ENCODE measurements at regions not wholly inside any gene's neighbourhood (a gene's known extent, or its start where the extent isn't known, plus 50 kb on each side); places are given as distances from the start of the nearest gene placed in this dataset.

DNA sequence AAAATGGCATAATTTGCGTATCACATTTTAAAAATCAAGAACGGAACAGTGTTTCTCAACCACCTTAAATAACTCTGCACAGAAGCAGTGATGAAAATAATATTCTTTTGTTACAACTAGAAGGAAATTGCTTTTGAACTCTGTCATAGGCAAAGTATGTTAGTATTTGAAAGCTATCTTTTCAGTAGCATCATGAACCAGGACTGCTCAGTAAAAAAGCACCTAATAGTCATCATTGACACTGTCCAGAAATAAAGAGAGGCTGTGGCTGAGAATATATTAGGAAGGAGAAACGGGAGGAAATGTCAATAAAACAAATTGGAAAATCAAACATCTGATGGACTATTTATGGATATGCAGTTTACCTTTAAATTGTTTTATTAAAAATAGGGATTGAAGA, 237.2 kb upstream of the AKR1E2 start:
- Histone ChIP-seq H2AFZ (ENCODE audit: low read depth, low read length) (no peak overlapping the region), H3K27ac (ENCODE audit: extremely low read depth, low read depth, low read length) (no peak overlapping the region), H3K9ac (ENCODE audit: insufficient read depth in 1 of 2, low read depth in 2 of 2, low read length in 2 of 2) (no peak overlapping the region), H3K4me1 (replicated peaks in 1 of 2; ENCODE audit: control insufficient read depth in 2 of 2, insufficient read depth in 2 of 2, low read length in 2 of 2) (no peaks in the 10 kb centered on the region), H3K9me3 (replicated peaks; ENCODE audit: control insufficient read depth, insufficient read depth, low read depth, low read length) (no peaks in the 10 kb centered on the region), H3K36me3 (ENCODE audit: control insufficient read depth, insufficient read depth, low read length) (no peaks in the 10 kb centered on the region), H3K4me3 (no peak overlapping the region), H3K27me3 (ENCODE audit: control insufficient read depth in 2 of 2, insufficient read depth in 2 of 2, low read length in 2 of 2) (no peaks in the 10 kb centered on the region), H4K20me1 (replicated peaks; ENCODE audit: control insufficient read depth, insufficient read depth, low read length) (no peaks in the 10 kb centered on the region), H3K79me2 (ENCODE audit: control insufficient read depth, insufficient read depth, low read length) (no peaks in the 10 kb centered on the region), H3K4me2 (ENCODE audit: insufficient read depth, low read length) (no peak overlapping the region), H3K9me1 (ENCODE audit: control insufficient read depth, insufficient read depth, low read length) (no peaks in the 10 kb centered on the region)
- FAIRE-seq (no peak), DNase-seq (ENCODE audit: extremely low read depth in 1 of 4, low spot score in 3 of 4) (no peak), ATAC-seq (no peak)
- ChIA-PET CTCF (ENCODE audit: low intra/inter-chr PET ratio) (no interaction called here), POLR2A (no interaction called here)
- BruUV-seq (replicated peaks), result no TSS peak
- WGBS (ENCODE audit: insufficient coverage, low coverage, missing lambda C conversion rate), result 0% methylated on average over 3 of the region's 3 CpGs
- TF ChIP-seq GABPA (tag; conservative IDR thresholded peaks at IDR 0.05; ENCODE audit: low read depth) (no peak), FOXM1 (IDR thresholded peaks at IDR 0.05; ENCODE audit: low read depth) (no peak), FOXM1 (CRISPR knock-in tag; IDR thresholded peaks at IDR 0.05; ENCODE audit: low read depth) (no peak), HDAC8 (tag; IDR thresholded peaks at IDR 0.05) (no peak), ZC3H4 (CRISPR knock-in tag; IDR thresholded peaks at IDR 0.05; ENCODE audit: borderline replicate concordance) (no peak), KLF10 (CRISPR knock-in tag; IDR thresholded peaks at IDR 0.05) (no peak)
- in situ Hi-C loops (cut with MboI) (no loop called here), intact Hi-C loops (cut with micrococcal nuclease) (no loop called here)

DNA sequence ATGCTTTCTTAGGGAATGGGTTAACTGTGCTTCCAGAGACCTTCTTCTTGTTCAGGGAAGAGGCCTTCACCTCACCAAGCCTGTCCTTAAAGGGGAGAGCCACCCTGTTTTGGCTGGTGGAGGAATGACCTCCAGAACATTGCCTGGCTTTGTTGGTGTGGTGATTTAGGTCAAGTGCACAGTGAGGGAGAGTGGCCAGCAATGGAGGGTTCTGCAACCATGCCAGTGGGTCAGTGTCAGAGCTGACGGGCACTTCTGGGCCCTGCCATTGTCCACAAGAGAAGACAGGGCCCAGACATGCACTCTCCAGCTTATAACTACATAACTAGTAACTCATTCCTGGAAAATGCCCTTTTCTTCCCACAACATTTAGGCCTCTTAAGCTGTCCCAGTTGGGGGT, 238.5 kb upstream of the AKR1E2 start:
- WGBS (ENCODE audit: insufficient coverage, low coverage, missing lambda C conversion rate), result 0% methylated on average over 1 of the region's 1 CpG
- CTCF ChIA-PET (ENCODE audit: low intra/inter-chr PET ratio), result no interaction called here
- no peak for TF ChIP-seq TAF7 (tag; IDR thresholded peaks at IDR 0.05)
- no peak for TF ChIP-seq HES1 (IDR thresholded peaks at IDR 0.05; ENCODE audit: low read depth)
- TF ChIP-seq ZNF232 (CRISPR knock-in tag; IDR thresholded peaks at IDR 0.05), result no peak
- TF ChIP-seq, protein P1, sequence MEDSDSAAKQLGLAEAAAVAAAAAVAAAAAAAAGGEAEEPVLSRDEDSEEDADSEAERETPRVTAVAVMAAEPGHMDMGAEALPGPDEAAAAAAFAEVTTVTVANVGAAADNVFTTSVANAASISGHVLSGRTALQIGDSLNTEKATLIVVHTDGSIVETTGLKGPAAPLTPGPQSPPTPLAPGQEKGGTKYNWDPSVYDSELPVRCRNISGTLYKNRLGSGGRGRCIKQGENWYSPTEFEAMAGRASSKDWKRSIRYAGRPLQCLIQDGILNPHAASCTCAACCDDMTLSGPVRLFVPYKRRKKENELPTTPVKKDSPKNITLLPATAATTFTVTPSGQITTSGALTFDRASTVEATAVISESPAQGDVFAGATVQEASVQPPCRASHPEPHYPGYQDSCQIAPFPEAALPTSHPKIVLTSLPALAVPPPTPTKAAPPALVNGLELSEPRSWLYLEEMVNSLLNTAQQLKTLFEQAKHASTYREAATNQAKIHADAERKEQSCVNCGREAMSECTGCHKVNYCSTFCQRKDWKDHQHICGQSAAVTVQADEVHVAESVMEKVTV (CRISPR knock-in tag; IDR thresholded peaks at IDR 0.05), result no peak
- TF ChIP-seq SREBF2 (CRISPR knock-in tag; IDR thresholded peaks at IDR 0.05), result no peak
- no peak for TF ChIP-seq OTX1 (CRISPR knock-in tag; IDR thresholded peaks at IDR 0.05)
- TF ChIP-seq ZFP1 (CRISPR knock-in tag; IDR thresholded peaks at IDR 0.05), result no peak
- no peak for TF ChIP-seq ZNF239 (CRISPR knock-in tag; IDR thresholded peaks at IDR 0.05)
- no peak for TF ChIP-seq NFE2 (IDR thresholded peaks at IDR 0.05; ENCODE audit: low read depth)
- TF ChIP-seq TRIM24 (IDR thresholded peaks at IDR 0.05), result no peak
- no peak for TF ChIP-seq MAFK (IDR thresholded peaks at IDR 0.05; ENCODE audit: low read length)
- no peak for TF ChIP-seq KAT7 (CRISPR knock-in tag; IDR thresholded peaks at IDR 0.05; ENCODE audit: borderline replicate concordance)

More for the DNA sequence above, 238.5 kb upstream of the AKR1E2 start:
- Histone ChIP-seq H4K20me1 (replicated peaks; ENCODE audit: control insufficient read depth, insufficient read depth, low read length) (no peaks in the 10 kb centered on the region), H3K4me2 (ENCODE audit: insufficient read depth, low read length) (no peak overlapping the region), H2AFZ (ENCODE audit: low read depth, low read length) (no peak overlapping the region), H3K4me3 (no peak overlapping the region), H3K27me3 (ENCODE audit: control insufficient read depth in 2 of 2, insufficient read depth in 2 of 2, low read length in 2 of 2) (no peaks in the 10 kb centered on the region), H3K4me1 (replicated peaks in 1 of 2; ENCODE audit: control insufficient read depth in 2 of 2, insufficient read depth in 2 of 2, low read length in 2 of 2) (no peaks in the 10 kb centered on the region), H3K9me3 (replicated peaks; ENCODE audit: control insufficient read depth, insufficient read depth, low read depth, low read length) (no peaks in the 10 kb centered on the region), H3K27ac (ENCODE audit: extremely low read depth, low read depth, low read length) (no peak overlapping the region), H3K9me1 (ENCODE audit: control insufficient read depth, insufficient read depth, low read length) (no peaks in the 10 kb centered on the region), H3K36me3 (ENCODE audit: control insufficient read depth, insufficient read depth, low read length) (no peaks in the 10 kb centered on the region), H3K79me2 (ENCODE audit: control insufficient read depth, insufficient read depth, low read length) (no peaks in the 10 kb centered on the region), H3K9ac (ENCODE audit: insufficient read depth in 1 of 2, low read depth in 2 of 2, low read length in 2 of 2) (no peak overlapping the region)
- in situ Hi-C loops (cut with MboI), result no loop called here
- POLR2A ChIA-PET, result no interaction called here
- no peak for DNase-seq (ENCODE audit: extremely low read depth in 1 of 4, low spot score in 3 of 4)
- no TSS peak for BruUV-seq (replicated peaks)
- ATAC-seq, result no peak
- FAIRE-seq, result no peak
- intact Hi-C loops (cut with micrococcal nuclease), result no loop called here

Data from K562 (cell line).